IMR-90 (cell line): ENCODE measurements at regions not wholly inside any gene's neighbourhood (a gene's known extent, or its start where the extent isn't known, plus 50 kb on each side); places are given as distances from the start of the nearest gene placed in this dataset.

Experiments used
- CEBPB ChIP-seq: IDR thresholded peaks from 2 replicates; pipeline ENCODE4 v1.6.1; 2012; ENCODE audit warnings: low read depth, low read length, improper control_type of control experiment
- MAZ ChIP-seq: IDR thresholded peaks from 2 replicates; pipeline ENCODE4 v1.6.1; 2012; ENCODE audit warnings: low read depth, mild to moderate bottlenecking, low read length, improper control_type of control experiment, moderate library complexity, borderline replicate concordance
- RCOR1 ChIP-seq: IDR thresholded peaks from 2 replicates; pipeline ENCODE4 v1.6.1; 2012; ENCODE audit warnings: mild to moderate bottlenecking, low read length, improper control_type of control experiment; ENCODE audit not compliant: insufficient replicate concordance
- RFX5 ChIP-seq: IDR thresholded peaks from 2 replicates; pipeline ENCODE4 v1.8.0; 2012; ENCODE audit warnings: low read depth, mild to moderate bottlenecking, low read length, moderate library complexity
- TF ChIP-seq, protein P1 (sequence below): fragments of 150-350 bp; IDR thresholded peaks from 2 replicates; pipeline ENCODE4 v1.6.1; 2017; ENCODE audit warnings: mild to moderate bottlenecking, antibody characterized with exemption, low read length, low read depth
- TF ChIP-seq, protein P2 (sequence below): conservative IDR thresholded peaks from 2 replicates; pipeline ENCODE4 v1.5.1; 2012; ENCODE audit warnings: mild to moderate bottlenecking, low read depth, low read length, improper control_type of control experiment

DNA sequence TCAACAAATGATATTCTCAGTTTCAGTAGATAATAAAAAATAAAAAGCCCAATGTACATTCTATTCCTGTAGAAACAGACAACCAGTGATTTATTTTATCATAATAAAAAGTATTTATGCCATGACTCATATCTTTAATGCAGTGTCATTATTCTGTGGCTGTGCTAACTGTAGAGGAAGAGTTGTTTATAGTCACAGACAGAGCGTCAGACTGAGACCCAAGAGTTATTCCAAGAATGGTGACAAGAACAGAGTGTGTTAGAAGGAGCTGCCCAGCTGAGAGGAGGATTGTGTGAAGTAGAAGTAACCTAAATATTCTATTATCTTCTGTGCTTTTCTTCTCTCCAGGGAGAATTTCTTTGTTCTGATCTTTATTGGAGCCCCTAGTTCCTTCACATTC is 210.7 kb downstream of the PPP1R2C start:
- TF ChIP-seq RCOR1 (no peak), RFX5 (no peak), MAZ (no peak), CEBPB (no peak)
- TF ChIP-seq, protein P1, sequence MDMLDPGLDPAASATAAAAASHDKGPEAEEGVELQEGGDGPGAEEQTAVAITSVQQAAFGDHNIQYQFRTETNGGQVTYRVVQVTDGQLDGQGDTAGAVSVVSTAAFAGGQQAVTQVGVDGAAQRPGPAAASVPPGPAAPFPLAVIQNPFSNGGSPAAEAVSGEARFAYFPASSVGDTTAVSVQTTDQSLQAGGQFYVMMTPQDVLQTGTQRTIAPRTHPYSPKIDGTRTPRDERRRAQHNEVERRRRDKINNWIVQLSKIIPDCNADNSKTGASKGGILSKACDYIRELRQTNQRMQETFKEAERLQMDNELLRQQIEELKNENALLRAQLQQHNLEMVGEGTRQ = no peak
- TF ChIP-seq, protein P2, sequence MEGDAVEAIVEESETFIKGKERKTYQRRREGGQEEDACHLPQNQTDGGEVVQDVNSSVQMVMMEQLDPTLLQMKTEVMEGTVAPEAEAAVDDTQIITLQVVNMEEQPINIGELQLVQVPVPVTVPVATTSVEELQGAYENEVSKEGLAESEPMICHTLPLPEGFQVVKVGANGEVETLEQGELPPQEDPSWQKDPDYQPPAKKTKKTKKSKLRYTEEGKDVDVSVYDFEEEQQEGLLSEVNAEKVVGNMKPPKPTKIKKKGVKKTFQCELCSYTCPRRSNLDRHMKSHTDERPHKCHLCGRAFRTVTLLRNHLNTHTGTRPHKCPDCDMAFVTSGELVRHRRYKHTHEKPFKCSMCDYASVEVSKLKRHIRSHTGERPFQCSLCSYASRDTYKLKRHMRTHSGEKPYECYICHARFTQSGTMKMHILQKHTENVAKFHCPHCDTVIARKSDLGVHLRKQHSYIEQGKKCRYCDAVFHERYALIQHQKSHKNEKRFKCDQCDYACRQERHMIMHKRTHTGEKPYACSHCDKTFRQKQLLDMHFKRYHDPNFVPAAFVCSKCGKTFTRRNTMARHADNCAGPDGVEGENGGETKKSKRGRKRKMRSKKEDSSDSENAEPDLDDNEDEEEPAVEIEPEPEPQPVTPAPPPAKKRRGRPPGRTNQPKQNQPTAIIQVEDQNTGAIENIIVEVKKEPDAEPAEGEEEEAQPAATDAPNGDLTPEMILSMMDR = no peak
